ENCODE measurements at regions not wholly inside any gene's neighbourhood (a gene's known extent, or its start where the extent isn't known, plus 50 kb on each side); places are given as distances from the start of the nearest gene placed in this dataset.

- no CpG with 5 or more reads among the region's 4 CpGs for whole genome bisulfite sequencing (ENCODE audit: insufficient coverage)
These were observed 515.9 kb downstream of the PLPP3 start for GRCh38 chr1:56063461-56063860.

GRCh38 chr1:56062625-56063024 lies 516.7 kb downstream of the PLPP3 start:
- Histone ChIP-seq H3K27me3 (ENCODE audit: control insufficient read depth, insufficient read depth, low read length) (no peaks in the 10 kb centered on the region), H3K27ac (ENCODE audit: low read length) (no peak overlapping the region), H3K36me3 (ENCODE audit: control insufficient read depth, insufficient read depth, low read length) (no peaks in the 10 kb centered on the region), H3K4me1 (ENCODE audit: control insufficient read depth, insufficient read depth, low read length) (peaks cover 16% of the 10 kb centered on the region), H3K9me3 (replicated peaks; ENCODE audit: control insufficient read depth, low read depth, low read length) (no peaks in the 10 kb centered on the region), H3K4me3 (ENCODE audit: low read length) (no peak overlapping the region)
- no peak for DNase-seq
- WGBS (ENCODE audit: insufficient coverage) = 98% methylated on average over 4 of the region's 4 CpGs

More at GRCh38 chr1:56063461-56063860, 515.9 kb downstream of the PLPP3 start:
- no peaks in the 10 kb centered on the region for H3K27me3 ChIP-seq (ENCODE audit: control insufficient read depth, insufficient read depth, low read length)
- no peak for DNase-seq
- no peaks in the 10 kb centered on the region for H3K36me3 ChIP-seq (ENCODE audit: control insufficient read depth, insufficient read depth, low read length)
- no peak overlapping the region for H3K4me3 ChIP-seq (ENCODE audit: low read length)
- H3K4me1 ChIP-seq (ENCODE audit: control insufficient read depth, insufficient read depth, low read length) = peaks cover 17% of the 10 kb centered on the region
- no peak overlapping the region for H3K27ac ChIP-seq (ENCODE audit: low read length)
- no peaks in the 10 kb centered on the region for H3K9me3 ChIP-seq (replicated peaks; ENCODE audit: control insufficient read depth, low read depth, low read length)

GRCh38 chr1:56061824-56062223 lies 517.5 kb downstream of the PLPP3 start:
- H3K9me3 ChIP-seq (replicated peaks; ENCODE audit: control insufficient read depth, low read depth, low read length) = no peaks in the 10 kb centered on the region

GRCh38 chr1:56060906-56061305 lies 518.5 kb downstream of the PLPP3 start:
- Histone ChIP-seq H3K27ac (ENCODE audit: low read length) (no peak overlapping the region), H3K4me3 (ENCODE audit: low read length) (no peak overlapping the region), H3K9me3 (replicated peaks; ENCODE audit: control insufficient read depth, low read depth, low read length) (no peaks in the 10 kb centered on the region), H3K36me3 (ENCODE audit: control insufficient read depth, insufficient read depth, low read length) (no peaks in the 10 kb centered on the region), H3K4me1 (ENCODE audit: control insufficient read depth, insufficient read depth, low read length) (peaks cover 19% of the 10 kb centered on the region), H3K27me3 (ENCODE audit: control insufficient read depth, insufficient read depth, low read length) (no peaks in the 10 kb centered on the region)
- WGBS (ENCODE audit: insufficient coverage) = no CpG with 5 or more reads among the region's 1 CpG
- peak; percentile 89 for DNase-seq

More at GRCh38 chr1:56061824-56062223, 517.5 kb downstream of the PLPP3 start:
- Histone ChIP-seq H3K4me3 (ENCODE audit: low read length) (no peak overlapping the region), H3K4me1 (ENCODE audit: control insufficient read depth, insufficient read depth, low read length) (peaks cover 19% of the 10 kb centered on the region), H3K27me3 (ENCODE audit: control insufficient read depth, insufficient read depth, low read length) (no peaks in the 10 kb centered on the region), H3K27ac (ENCODE audit: low read length) (no peak overlapping the region), H3K36me3 (ENCODE audit: control insufficient read depth, insufficient read depth, low read length) (no peaks in the 10 kb centered on the region)
- no peak for DNase-seq

- no CpG with 5 or more reads among the region's 5 CpGs for WGBS (ENCODE audit: insufficient coverage)
- peak; percentile 59 for DNase-seq
- H3K36me3 ChIP-seq (ENCODE audit: control insufficient read depth, insufficient read depth, low read length) = no peaks in the 10 kb centered on the region
- no peak overlapping the region for H3K27ac ChIP-seq (ENCODE audit: low read length)
- H3K4me3 ChIP-seq (ENCODE audit: low read length) = no peak overlapping the region
- H3K9me3 ChIP-seq (replicated peaks; ENCODE audit: control insufficient read depth, low read depth, low read length) = no peaks in the 10 kb centered on the region
- H3K4me1 ChIP-seq (ENCODE audit: control insufficient read depth, insufficient read depth, low read length) = peaks cover 13% of the 10 kb centered on the region
- no peaks in the 10 kb centered on the region for H3K27me3 ChIP-seq (ENCODE audit: control insufficient read depth, insufficient read depth, low read length)
These were observed 521.6 kb downstream of the PLPP3 start for GRCh38 chr1:56057466-56058405.

- no peak overlapping the region for H3K27ac ChIP-seq (ENCODE audit: low read length)
- H3K4me3 ChIP-seq (ENCODE audit: low read length) = no peak overlapping the region
- no peaks in the 10 kb centered on the region for H3K36me3 ChIP-seq (ENCODE audit: control insufficient read depth, insufficient read depth, low read length)
- 59% methylated on average over 7 of the region's 9 CpGs for WGBS (ENCODE audit: insufficient coverage)
- no peaks in the 10 kb centered on the region for H3K27me3 ChIP-seq (ENCODE audit: control insufficient read depth, insufficient read depth, low read length)
- H3K9me3 ChIP-seq (replicated peaks; ENCODE audit: control insufficient read depth, low read depth, low read length) = no peaks in the 10 kb centered on the region
- DNase-seq = peak; percentile 64
- H3K4me1 ChIP-seq (ENCODE audit: control insufficient read depth, insufficient read depth, low read length) = peaks cover 13% of the 10 kb centered on the region
These were observed 522.7 kb downstream of the PLPP3 start for GRCh38 chr1:56056438-56057287.

- H3K27ac ChIP-seq (ENCODE audit: low read length) = no peak overlapping the region
- no peak overlapping the region for H3K4me3 ChIP-seq (ENCODE audit: low read length)
- no peaks in the 10 kb centered on the region for H3K27me3 ChIP-seq (ENCODE audit: control insufficient read depth, insufficient read depth, low read length)
- H3K36me3 ChIP-seq (ENCODE audit: control insufficient read depth, insufficient read depth, low read length) = no peaks in the 10 kb centered on the region
- H3K4me1 ChIP-seq (ENCODE audit: control insufficient read depth, insufficient read depth, low read length) = peaks cover 8% of the 10 kb centered on the region
- H3K9me3 ChIP-seq (replicated peaks; ENCODE audit: control insufficient read depth, low read depth, low read length) = peaks cover 4% of the 10 kb centered on the region
- no peak for DNase-seq
These were observed 524.4 kb downstream of the PLPP3 start for GRCh38 chr1:56054959-56055358.

GRCh38 chr1:56052041-56052440 lies 527.3 kb downstream of the PLPP3 start:
- Histone ChIP-seq H3K4me3 (ENCODE audit: low read length) (no peak overlapping the region), H3K27ac (ENCODE audit: low read length) (no peak overlapping the region), H3K9me3 (replicated peaks; ENCODE audit: control insufficient read depth, low read depth, low read length) (peaks cover 4% of the 10 kb centered on the region), H3K4me1 (ENCODE audit: control insufficient read depth, insufficient read depth, low read length) (peaks cover 5% of the 10 kb centered on the region), H3K27me3 (ENCODE audit: control insufficient read depth, insufficient read depth, low read length) (no peaks in the 10 kb centered on the region), H3K36me3 (ENCODE audit: control insufficient read depth, insufficient read depth, low read length) (no peaks in the 10 kb centered on the region)
- DNase-seq = no peak
- WGBS (ENCODE audit: insufficient coverage) = 56% methylated on average over 2 of the region's 2 CpGs

- Histone ChIP-seq H3K36me3 (ENCODE audit: control insufficient read depth, insufficient read depth, low read length) (no peaks in the 10 kb centered on the region), H3K27ac (ENCODE audit: low read length) (no peak overlapping the region), H3K4me1 (ENCODE audit: control insufficient read depth, insufficient read depth, low read length) (no peaks in the 10 kb centered on the region), H3K4me3 (ENCODE audit: low read length) (no peak overlapping the region), H3K27me3 (ENCODE audit: control insufficient read depth, insufficient read depth, low read length) (no peaks in the 10 kb centered on the region), H3K9me3 (replicated peaks; ENCODE audit: control insufficient read depth, low read depth, low read length) (peaks cover 4% of the 10 kb centered on the region)
- no peak for DNase-seq
- no CpG with 5 or more reads among the region's 2 CpGs for WGBS (ENCODE audit: insufficient coverage)
These were observed 528.5 kb downstream of the PLPP3 start for GRCh38 chr1:56050911-56051310.

- Histone ChIP-seq H3K9me3 (replicated peaks; ENCODE audit: control insufficient read depth, low read depth, low read length) (peaks cover 4% of the 10 kb centered on the region), H3K4me3 (ENCODE audit: low read length) (no peak overlapping the region), H3K27me3 (ENCODE audit: control insufficient read depth, insufficient read depth, low read length) (no peaks in the 10 kb centered on the region), H3K27ac (ENCODE audit: low read length) (no peak overlapping the region), H3K4me1 (ENCODE audit: control insufficient read depth, insufficient read depth, low read length) (no peaks in the 10 kb centered on the region), H3K36me3 (ENCODE audit: control insufficient read depth, insufficient read depth, low read length) (no peaks in the 10 kb centered on the region)
- no CpG with 5 or more reads among the region's 1 CpG for WGBS (ENCODE audit: insufficient coverage)
- DNase-seq = no peak
These were observed 533.9 kb downstream of the PLPP3 start for GRCh38 chr1:56045477-56045876.
